Activated CD8-positive, alpha-beta memory T cell treated with anti-CD3 and anti-CD28 coated beads, Interleukin-2, amount 50 U/mL, for 1 hour (primary cell): ENCODE measurements at regions not wholly inside any gene's neighbourhood (a gene's known extent, or its start where the extent isn't known, plus 50 kb on each side); places are given as distances from the start of the nearest gene placed in this dataset.
A peak's percentile ranks its signal among the peaks of the same experiment; 100 is the strongest.

Source experiments
- DNase-seq: peaks from one replicate; pipeline ENCODE4 v3.0.0-alpha.2; 2020; ENCODE audit errors: extremely low read depth

DNA sequence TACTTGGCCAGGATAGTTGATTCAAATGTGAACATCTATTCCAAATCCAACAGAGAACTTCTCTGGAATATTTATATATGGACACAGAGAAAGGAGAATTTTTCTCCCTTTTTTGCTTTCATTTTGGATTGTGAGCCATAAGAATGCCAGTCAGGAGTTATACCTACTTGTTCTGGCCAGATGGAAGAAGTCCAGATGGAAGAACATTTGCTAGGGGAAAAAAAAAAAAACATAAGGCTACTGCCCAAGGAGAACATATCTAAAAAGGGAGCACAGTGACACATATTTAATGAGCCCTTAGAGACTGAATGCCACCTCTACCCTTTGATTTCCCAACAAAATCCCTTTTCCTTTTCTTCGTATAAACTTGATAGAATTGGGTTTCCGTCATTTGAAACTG is 61.7 kb upstream of the PPP2R2B start:
- DNase-seq, result no peak

GRCh38 chr5:146944019-146944418 is 65.5 kb upstream of the PPP2R2B start:
- DNase-seq, result no peak

DNA sequence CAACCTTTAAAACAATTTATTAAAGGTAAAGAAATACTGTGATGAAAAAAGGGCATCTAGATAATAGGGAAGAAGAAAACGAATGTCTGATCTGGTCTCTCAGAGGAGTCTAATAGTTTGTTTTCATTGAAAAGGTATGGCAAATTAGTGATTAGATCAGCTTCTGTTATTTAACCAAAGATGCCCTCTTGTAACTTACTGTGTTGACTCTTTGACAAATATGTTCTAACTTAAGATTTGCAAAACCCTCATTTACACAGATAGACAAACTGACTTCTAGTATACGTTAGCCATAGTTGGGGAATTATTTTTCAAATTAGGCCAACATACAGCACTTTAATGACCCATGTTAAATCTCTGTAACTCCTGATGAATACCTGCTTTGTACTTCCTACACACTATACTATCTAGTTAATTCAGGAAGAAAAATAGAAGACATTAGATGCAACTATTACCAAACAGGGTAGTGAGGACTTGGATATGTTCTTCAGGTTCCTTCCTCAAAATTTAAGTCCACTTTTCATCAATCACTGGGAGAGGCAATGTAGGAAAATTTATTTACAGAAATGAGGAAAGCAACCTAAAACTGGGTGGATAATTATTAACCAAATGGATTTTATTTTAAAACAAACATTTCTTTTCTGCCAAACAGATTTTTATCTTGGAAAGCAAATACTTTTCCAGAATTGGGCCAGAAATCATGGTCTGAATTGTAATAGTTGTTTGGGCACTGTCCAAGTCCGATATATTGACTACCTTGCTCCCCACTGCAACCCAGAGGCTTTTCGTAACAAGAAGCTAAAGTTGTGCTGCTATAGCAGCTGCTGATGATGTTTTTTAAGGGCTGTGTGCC is 66.4 kb upstream of the PPP2R2B start:
- no peak for DNase-seq

GRCh38 chr5:146945617-146946084 is 67.1 kb upstream of the PPP2R2B start:
- DNase-seq, result no peak

DNA sequence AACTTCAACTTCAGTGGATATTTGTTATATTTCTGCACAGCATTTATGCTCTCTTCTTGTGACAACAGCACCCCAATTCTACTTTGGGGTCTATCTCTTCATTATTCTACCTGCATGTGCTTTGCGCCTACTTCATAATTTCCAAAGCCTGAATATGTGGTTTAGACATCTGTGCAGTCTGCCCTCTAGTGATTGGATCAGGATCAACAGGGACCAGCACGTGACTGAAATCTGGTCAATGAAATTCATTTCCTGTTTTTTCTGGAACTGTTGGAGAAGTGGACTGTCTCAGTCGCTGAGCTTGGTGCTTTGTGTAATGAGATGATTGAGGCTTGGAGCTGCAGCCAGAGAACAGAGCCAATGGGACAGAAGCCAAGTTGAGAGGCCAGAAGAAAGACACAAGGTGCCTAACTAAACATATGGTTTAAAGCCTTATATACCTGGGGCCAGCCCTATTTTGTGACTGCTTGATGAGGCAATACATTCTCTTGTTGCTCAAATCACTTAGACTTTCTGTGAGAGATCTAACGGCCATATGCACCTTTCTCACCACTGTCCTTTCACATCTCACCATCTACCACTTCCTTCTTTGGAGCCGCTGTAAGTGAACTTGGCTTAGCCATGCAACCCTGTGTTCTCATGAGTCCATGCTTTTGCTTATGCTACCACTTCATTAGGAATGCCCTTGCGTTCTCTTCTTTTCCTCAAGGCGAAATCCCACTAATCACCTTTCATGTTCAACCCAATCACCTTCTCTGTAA is 68.8 kb upstream of the PPP2R2B start:
- no peak for DNase-seq

- DNase-seq, result no peak
Measured at GRCh38 chr5:146948666-146949065, 70.1 kb upstream of the PPP2R2B start.

DNA sequence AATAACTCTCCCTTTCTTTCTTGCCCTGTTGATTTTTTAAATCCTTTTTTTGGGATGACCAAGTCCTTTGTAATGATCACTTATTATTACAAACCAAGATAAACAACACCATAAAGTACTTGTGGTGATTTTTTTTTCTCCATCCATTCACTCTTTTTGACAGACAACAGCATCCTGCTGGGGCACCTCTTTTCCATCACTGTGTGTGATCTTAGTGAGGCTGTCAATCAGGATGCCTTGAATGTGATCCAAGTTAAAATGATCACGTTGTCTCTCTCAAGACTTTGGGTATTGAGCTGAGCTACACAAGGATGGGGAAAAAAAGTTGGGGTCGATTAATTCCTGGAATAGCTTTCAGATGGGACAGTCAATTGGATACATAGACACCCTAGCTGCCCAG is 73.6 kb upstream of the PPP2R2B start:
- DNase-seq, result no peak

- DNase-seq, result no peak
Measured at GRCh38 chr5:146956217-146956616, 77.7 kb upstream of the PPP2R2B start.

DNA sequence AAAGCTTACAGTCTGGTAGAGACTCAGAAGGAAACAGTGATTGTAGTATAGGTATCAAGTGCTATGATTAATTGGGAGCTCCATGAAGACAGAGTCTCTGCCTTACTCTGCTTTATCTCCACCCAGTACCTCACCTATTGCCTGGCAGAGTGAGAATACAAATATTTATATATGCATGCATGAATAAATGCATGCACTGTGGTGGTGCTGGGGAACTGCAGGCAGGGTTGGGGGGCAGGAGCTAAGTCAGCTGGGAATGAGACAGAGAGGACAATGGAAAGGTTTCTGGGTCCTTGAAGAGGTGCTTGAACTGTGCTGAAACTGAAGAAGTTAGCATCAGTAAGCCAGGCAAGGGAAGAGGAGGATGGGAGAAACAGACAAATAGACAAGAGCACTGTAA is 80.8 kb upstream of the PPP2R2B start:
- no peak for DNase-seq

GRCh38 chr5:146962801-146963355 is 84.3 kb upstream of the PPP2R2B start:
- no peak for DNase-seq

DNA sequence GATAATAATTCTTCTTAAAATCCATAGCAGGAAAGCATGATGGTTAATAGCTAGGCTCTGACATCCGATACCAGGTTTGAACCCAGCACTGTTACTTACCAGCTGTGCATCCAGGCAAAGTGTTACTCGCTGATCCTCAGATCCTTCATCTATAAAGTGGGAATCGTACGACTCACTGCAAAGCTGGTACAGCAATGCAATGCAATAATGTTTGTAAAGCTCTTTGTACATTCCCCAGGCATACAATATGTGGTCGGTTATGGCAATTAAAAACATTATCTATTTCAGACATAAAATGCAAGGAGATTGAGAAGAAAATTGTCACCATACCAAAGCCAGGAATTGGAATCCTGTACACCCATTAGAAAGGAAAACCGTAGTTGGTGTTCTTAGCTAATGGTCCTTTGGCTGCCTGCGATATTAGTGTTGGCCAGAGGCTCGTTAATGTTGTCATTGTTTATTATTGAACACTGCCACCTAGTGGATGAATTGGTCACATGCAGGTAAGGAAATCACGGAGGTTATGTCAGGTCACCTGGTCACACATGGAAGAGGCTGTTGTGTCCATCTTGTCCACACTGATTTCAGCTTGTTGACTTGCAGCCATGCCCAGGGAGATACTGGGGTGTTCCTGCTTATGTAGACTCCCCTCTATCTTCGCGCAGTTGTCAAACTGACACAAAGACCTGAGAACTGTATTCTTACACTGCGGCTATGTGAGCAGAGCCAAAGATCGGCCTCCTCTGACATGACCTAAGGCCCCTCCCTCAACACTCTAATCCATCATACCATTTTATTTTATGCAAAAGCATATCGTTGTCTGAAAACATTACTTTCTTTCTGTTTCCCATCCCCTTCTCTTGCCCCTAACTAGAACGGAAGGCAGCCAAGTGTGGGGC is 87.5 kb upstream of the PPP2R2B start:
- DNase-seq, result peak; percentile 5

- DNase-seq, result no peak
Measured at GRCh38 chr5:146967646-146968045, 89.1 kb upstream of the PPP2R2B start.

GRCh38 chr5:146971401-146971800 is 92.8 kb upstream of the PPP2R2B start:
- no peak for DNase-seq

GRCh38 chr5:146986469-146986868 is 107.9 kb upstream of the PPP2R2B start:
- no peak for DNase-seq

DNA sequence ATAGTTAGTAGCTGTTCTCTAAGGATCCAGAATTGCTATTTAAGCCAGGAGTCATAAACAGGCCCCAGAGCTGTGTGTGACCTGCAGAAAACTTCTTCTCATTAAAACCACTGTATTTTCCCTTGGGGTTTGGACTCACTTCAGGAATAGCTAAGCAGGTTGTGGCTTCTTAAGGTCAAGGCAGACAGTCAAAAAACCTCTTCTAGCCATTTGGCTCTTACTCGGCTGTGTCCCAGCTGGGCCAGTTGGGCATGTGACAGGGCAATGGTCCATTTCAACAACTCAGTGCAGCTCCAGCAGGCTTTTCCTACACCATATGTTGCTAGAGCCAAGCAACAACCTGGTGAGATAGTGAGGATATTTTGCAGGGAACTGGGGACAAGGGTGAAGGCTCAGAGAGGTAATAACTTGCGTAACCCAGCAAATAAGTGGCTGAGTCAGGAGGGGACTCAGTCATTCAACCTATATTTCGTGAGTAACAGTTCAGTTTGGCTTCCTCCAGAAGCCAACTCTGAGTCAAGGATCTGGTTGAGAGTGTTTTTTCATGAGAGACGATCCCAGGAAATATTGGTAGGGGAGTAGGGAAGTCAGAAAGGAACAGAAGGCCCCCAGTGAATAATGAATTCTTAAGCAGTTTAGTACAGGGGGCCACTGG is 115.4 kb upstream of the PPP2R2B start:
- no peak for DNase-seq

DNA sequence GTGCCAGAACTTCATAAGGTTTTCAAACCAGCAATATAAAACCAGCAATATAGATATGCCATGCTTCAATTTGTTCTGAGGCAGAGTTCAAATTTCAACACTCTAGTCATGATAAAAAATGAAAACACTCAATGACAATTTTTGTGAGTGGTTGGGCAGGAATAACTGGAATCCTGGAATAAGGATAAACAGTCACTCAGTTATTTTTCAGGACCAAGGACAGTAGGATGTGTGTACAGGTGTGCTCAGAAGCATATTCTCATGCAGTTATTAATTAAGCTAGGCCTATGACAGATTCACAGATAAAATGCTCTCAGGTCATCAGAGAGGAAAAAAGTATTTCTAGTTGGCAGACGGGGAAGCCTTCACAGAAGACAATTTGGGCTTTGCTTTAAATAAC is 117.3 kb upstream of the PPP2R2B start:
- no peak for DNase-seq

DNA sequence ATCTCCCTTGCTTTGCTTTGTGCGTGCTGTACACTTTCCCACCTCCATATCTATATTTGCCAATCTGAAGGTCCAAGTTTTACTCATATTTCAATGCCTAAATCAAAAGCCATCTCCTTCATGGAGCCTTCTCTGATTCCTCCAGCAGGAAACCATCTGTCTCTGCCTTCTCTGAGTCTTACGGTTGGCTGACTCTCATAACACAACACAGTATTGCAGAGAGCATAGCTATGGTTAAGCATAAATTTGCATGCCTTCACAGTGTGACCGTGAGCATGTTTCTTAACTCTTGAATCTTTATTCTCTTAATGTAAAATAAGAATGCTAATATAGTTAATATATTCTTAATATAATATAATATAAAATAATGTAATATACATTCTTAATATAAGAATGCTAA is 136.8 kb upstream of the PPP2R2B start:
- no peak for DNase-seq

DNA sequence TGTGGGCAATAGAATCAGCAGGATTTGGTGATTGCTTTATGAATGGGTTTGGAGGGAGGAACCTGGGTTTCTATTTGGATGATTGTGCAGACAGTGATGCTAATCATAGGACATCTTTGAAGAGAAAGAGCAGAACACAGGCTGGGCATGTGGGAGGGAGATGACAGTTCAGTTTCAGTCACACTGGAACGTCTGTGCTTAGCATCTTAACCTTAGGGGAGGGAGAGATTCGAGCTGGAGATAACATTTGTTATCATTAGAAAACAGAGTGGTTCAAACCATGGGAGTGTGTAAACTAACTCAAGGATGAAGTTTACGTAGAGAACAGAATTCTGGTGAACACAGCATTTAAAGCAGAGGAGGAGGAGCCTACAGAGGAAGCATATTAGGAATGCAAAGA is 138.6 kb upstream of the PPP2R2B start:
- no peak for DNase-seq

DNA sequence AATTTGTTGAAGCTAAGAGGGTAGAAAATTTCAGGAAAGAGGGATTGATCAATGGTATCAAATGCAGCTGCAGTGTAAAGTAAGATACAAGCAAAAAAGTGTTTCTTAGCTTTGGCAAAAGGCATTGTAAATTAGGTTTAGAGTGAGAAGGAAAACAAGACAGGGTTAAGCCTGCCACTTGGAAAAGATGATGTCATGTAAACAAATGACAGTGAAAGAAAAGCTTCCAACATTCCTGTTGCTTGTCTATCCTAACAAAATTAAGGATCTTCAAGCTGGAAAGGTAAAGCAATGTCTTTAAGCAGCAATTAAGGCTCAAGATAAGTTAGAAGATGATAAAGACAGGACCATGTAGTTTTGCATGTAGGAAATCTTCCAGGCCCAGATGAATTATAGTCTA is 139.1 kb upstream of the PPP2R2B start:
- DNase-seq, result no peak

DNA sequence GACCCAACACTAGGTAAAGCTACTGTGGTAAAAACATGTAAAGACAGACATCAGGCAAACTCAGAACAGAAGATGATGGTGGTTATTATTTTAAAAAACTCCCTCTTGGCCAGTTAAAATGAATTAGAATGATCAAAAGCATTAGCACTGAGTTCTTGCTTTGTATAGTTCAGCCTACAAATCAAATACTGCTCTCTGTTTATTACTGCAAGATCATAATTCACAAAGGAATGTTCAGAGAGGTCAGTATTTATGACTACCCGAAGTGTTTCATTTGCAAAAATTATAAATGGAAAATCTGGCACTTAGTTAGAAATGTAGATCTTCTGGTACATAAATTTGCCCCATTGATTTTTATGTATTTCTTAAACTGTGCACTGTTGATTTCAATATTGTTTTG is 140.3 kb upstream of the PPP2R2B start:
- DNase-seq, result no peak

- DNase-seq, result no peak
Measured at GRCh38 chr5:147036691-147037245, 158.2 kb upstream of the PPP2R2B start.
